ENCODE measurements at regions not wholly inside any gene's neighbourhood (a gene's known extent, or its start where the extent isn't known, plus 50 kb on each side); places are given as distances from the start of the nearest gene placed in this dataset.
"Not testable (repeated sequence)": the region's sequence is repeated elsewhere in the genome, so short reads cannot be mapped to it uniquely, and the experiment has no call there.

DNA sequence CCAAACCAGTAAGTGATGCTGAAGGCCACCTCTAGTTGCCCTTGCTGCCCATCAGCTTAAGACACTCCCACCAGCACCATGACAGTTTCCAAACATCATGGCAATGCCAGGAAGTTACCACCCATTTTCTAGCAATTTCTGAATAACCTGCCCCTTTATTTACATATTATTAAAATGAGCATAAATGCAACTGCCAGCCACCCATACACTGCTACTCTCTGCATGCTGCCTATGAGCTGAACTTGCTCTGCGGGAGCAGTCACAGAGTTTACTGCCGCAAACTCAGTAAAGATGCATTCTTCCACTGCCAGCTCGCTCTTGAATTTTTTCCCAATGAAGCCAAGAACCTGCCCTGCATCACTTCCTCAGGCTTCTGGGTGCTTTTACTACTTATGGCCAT, 212.6 kb downstream of the SH2D4B start:
- DNase-seq (ENCODE audit: low read depth), result no peak

DNA sequence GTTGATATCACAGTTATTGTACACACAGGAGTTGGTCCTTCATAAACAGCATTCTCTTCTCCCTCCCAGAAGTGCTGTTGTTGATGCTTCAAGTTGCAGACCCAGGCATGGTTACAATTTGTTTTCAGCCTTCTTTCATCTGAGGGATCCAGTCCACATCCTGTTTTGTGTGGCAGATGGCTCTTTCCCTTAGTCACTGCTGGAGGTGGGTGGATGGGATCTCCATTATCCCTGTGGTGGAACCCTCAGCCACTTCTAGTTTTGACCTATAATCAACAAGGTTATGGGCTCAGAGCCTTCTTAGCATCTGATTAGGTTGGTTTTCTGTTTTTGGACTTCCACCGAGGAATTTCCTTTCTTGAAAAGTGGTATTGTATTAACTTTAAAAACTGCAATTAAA, 214.2 kb downstream of the SH2D4B start:
- no peak for DNase-seq (ENCODE audit: low read depth)

DNA sequence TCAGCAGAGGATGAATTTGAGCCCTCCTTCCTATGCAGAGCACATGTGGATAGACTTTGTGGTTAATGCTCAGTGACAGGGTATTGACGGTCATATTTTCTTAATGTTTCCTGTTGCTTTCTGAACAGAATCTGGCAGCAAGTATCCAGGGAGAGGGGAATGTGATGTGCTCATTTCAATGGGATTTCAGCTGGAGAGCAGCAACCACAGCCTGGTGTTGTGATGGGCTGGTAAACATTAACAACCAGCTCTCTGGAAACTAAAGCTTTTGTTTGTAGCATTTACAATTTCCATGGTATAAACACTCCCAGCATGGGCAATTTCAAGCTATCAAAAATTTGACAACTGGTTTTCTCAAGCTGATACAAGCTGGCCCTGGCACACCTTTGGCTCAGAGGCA, 215.9 kb downstream of the SH2D4B start:
- DNase-seq (ENCODE audit: low read depth), result no peak

DNA sequence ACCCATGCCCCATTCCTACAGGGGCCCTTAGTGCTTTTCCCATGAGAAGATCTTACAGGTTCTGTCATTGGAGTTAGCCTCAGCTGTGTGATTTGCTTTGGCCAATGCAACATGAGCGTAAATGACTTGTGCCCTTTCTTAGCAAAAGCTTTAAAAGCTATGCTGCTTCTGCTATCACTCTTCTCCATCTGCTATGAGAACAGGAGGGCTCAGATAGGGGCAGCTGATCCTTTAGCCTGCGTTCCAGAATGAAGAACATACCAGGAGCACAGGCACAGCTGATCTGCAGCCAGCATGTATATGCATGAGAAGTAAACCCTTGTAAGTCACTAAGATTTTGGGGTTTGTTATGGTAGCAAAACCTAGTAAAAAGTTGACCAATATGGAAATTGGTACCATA, 218.2 kb downstream of the SH2D4B start:
- DNase-seq (ENCODE audit: low read depth), result no peak

DNA sequence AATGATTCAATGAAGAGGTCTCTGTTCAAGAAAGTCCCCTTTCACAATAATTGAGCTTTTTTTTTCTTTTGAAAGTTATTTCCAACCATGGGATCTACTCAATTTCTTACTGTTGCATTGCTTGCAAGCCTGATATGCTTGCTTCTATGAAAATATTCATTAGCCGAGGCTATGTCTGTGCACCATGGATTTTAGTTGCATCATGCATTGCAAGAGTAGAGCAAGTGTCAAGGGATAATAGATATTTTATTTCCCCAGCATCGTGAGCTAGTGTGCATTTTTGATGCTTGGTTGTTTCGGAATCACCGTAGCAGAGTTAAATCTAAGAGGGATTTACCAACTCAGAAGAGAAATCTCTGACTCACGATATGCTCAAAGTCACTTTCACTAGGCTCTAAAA, 222.0 kb downstream of the SH2D4B start:
- no peak for DNase-seq (ENCODE audit: low read depth)

DNA sequence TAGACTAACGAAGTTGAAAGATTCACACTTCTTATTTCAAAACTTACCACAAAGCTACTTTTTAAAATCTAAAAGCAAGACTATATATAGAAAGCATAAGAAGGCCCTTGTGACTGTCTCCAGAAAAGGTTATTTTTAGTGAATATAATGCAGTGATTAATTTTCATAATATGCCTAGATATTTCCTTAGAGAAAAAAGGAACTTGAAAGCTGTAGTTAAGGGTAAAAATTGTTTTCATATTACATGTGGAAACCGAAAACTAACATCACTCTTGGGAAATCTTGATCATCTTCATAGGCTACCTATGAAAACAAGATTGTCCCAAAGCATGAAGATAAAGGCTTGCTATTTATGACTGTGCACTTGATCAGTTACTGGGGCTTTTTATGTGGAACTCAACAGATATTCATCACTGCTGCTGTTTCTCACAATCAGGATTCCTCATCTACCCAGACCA, 223.2 kb downstream of the SH2D4B start:
- DNase-seq (ENCODE audit: low read depth), result no peak

DNA sequence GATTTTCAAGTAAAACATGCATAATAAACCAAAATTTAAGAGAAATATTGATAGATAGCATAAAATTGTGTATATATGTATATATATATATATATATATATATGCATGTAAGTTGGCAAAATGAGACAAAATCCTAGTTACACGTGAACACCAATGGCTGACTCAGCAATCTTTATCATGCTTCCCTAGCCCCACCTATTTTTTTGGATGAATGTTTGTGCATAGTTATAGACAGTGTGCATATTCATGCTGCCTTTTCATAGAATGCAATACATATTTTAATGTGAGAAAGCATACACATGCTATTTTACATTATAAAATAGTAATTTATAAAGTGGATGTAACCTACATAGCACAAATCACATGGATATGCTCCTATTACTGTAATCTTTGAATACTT, 230.3 kb downstream of the SH2D4B start:
- no peak for DNase-seq (ENCODE audit: low read depth)

DNA sequence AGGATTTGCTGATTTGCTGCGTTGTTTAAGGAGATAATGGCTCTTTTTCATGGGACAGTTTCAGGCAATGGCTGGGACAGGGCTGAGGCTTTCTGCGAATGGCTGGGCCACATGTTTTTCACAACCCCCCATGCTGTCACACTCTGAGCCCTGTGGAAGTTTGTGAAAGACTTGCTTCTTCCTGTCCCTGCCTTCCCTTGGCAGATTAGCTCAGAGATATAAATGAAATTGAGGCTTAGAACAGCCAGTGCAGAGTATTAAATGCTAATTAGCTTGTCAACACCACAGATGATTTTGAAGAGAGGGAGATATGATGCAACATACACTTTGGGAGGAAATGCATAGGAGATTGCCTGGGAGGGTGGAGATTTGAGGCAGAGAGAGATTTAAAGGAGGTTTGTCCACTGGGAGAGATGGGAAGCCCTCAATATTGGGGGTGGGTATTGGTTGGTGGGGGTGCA, 232.0 kb downstream of the SH2D4B start:
- DNase-seq (ENCODE audit: low read depth), result no peak

DNA sequence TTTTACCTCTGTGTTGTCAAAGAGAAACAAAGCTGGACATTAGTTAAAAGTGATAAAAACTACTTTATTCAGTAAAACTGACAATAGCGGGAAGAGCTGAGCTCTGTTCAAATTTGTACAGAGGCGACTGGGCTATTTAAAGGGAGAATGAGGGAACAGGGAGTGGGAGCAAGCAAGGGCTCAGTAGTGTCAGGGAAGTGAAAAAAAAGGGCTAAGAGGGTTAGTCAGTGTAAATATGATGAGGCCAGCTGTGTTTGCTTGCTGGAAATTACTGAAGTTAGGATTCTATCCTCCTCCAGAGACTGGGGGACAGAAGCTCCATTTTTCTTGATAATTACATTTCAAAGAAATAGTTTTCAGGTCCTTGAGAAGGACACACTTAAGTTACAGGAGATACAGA, 232.5 kb downstream of the SH2D4B start:
- DNase-seq (ENCODE audit: low read depth), result no peak

DNA sequence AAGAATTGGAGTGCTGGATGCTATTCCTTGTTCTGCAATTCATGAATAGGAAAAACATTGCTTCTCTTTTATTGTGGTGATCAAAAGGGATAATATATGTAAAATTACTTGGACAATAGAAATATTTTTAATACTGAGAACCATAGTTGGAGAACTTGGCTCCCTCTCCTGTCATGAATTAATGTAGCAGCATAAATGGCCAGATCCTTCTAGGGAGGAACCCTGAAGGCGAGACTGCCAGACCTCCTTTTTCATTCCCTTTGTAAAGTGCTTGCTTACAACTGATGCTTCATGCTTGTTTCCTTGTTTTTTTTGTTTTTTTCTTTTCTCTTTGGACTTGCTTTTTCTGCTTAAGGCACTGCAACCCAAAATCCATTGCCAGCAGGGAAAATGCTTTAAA, 233.6 kb downstream of the SH2D4B start:
- no peak for DNase-seq (ENCODE audit: low read depth)

DNA sequence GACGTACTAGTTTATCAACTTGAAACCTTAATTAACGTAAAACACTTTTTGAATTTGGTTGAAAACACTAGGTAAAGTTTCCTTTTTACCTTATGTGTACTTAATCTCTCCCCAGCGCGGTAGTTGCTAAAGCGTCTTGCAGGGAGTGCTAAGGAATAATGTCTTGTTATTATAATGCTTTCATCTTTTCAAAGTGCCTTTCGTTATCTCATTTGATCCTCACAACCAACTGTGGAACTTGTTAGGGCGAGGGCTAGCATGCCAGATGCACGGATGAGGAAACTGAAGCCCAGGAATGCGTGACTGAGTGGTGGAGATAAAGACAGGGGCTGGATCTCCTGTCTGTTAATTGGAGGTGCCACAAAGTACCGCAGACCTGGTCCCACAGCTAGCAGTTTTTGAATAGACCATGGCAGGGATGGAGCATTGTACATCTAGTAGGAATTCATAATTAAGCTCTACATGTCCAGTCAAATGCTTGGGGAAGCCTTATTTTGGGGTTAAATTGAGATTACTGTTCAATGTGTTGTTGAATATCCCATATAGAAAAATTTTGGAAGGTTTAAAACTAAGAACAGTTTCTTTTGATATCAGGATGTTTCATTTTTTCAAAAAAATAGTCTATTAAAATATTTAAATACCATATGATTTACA, 234.3 kb downstream of the SH2D4B start:
- no peak for DNase-seq (ENCODE audit: low read depth)

DNA sequence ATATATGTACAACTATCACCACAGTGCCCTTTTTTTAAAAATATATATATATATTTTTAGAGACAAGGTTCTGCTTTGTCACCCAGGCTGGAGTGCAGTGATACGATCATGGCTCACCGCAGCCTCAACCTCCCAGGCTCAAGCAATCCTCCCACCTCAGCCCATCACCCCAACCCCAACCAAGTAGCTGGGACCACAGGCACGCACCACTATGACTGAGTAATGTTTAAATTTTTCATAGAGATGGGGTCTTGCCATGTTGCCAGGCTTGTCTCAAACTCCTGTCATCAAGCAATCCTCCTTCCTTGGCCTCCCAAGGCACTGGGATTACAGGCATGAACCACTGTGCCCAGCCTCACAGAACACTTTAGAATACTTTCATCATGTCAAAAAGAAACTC, 234.9 kb downstream of the SH2D4B start:
- DNase-seq (ENCODE audit: low read depth), result no peak

DNA sequence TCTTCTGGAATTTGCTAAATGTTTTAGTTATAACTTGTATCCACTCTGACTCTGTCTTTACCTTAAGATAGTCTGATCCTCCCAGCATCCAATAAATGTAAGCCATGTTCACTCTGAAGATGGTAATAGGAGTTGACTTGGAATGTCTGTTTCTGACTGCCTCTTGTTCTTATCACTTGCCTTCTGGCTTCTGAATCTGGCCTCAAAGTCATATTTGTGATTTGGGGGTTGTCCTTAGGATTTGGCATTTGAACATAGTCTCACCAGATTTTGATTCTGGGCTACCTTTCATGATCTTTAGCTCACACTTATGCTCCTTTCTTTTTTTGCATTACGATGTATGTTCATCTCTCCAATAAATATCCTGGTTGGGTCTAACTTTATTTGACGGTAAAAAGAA, 247.0 kb downstream of the SH2D4B start:
- DNase-seq (ENCODE audit: low read depth), result no peak

DNA sequence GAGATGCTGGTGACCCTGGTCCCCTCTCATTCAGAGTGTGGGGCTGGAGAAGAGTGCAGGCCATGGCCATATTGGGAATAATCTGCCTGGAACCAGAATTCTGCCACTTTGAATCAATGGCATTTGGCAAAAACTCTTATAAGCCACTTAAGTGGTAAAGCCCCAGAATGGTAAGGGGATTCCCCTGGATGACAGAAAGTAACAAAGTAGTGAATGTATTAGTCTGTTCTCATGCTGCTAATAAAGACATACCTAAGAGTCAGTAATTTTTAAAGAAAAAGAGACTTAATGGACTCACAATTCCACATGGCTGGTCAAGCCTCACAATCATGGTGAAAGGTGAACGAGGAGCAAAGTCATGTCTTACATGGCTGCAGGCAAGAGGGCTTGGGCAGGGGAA, 248.6 kb downstream of the SH2D4B start:
- no peak for DNase-seq (ENCODE audit: low read depth)

DNA sequence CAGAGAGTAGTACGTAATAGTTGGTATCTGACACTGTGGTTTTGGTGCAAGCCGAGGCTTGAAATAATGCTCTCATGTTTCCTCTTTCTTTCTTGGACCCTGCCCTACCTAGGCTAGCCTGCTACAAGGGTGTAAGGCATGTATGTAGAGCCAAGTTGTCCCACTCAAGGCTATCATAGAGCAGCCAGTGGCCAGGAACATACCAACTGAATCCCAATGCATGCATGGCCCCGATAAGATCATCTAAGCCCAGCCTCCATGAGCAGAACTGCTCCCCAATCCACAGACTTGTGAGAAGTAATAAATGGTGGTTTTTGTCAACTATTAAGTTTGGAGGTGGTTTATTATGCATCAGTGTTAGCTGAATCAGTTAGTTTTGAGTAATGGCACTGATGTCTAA, 250.2 kb downstream of the SH2D4B start:
- no peak for DNase-seq (ENCODE audit: low read depth)

DNA sequence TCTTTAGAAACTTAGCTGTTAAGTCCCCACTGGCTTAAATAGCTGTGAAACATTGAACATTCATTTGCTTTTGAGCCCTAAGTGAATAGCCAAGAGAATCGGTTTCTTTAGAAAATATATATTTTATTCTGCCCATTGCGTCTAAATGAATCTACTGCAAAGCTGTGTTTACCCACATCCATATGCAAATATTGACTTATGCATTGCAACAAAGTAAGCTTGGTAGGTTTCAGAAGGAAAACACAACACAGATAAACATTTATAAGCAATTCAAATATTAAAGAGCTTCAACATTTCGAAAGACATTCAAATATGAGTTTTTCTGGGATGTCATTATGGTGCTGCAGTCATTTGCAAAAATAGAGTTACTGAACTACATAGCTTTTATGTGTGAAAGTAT, 257.3 kb downstream of the SH2D4B start:
- no peak for DNase-seq (ENCODE audit: low read depth)

DNA sequence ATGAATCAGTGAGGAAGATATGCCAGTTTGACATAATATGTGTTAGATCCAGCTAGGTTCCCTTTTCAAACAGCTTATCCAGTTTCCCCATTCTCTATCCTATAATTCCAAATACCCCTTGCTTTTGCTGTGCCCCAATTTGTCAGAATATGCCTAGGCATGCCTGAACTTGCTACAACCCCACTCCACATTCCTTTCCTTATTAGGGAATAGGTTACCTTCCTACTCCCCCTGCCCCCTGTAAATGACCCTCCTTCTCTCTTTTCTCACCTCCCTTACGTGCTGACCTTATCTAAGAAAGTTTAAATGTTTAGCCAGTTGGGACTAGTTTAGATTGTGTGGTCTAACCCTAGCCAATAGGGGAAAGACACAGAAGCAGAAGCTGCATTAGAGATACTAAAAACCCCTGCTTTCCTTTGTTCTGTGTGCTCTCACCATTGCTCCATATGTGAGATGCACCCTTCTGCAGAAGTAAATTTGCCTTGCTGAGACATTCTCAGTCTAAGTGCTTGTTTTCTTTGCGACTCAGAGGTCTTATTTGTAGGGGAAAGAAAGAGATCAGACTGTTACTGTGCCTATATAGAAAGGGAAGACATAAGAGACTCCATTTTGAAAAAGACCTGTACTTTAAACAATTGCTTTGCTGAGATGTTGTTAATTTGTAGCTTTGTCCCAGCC, 267.8 kb downstream of the SH2D4B start:
- no peak for DNase-seq (ENCODE audit: low read depth)

DNA sequence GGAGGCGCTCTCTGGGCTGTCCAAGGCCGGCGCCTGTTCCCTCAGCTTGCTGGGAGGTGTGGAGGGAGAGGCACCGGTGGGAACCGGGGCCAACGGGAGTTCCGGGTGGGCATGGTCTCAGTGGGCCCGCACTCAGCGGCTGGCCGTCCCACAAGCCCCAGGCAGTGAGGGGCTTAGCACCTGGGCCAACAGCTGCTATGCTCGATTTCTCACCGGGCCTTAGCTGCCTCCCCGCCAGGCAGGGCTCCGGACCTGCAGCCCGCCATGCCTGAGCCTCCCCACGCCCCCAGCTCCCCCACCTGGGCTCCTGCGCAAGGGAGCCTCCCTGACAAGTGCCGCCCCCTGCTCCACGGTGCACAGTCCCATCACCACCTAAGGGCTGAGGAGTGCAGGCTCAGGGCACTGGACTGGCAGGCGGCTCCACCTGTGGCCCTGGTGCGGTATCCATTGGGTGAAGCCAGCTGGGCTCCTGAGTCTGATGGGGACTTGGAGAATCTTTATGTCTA, 276.5 kb downstream of the SH2D4B start:
- DNase-seq (ENCODE audit: low read depth), result no peak

DNA sequence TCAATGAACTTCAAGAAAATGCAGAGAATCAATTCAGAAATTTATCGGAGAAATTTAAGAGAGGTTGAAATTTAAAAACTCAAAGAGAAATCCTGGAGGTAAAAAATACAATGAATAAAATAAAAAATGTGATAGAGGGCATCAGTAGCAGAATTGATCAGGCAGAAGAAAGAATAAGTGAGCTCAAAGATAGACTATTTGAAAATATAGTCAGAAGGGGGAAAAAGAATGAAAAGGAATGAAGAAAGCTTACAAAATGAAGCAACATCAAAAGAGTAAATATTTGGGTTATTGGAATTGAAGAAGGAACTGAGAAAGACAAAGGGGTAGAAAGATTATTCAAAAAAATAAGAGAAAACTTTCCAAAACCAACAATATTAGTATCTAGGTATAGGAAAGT, 291.4 kb downstream of the SH2D4B start:
- DNase-seq (ENCODE audit: low read depth), result no peak

DNA sequence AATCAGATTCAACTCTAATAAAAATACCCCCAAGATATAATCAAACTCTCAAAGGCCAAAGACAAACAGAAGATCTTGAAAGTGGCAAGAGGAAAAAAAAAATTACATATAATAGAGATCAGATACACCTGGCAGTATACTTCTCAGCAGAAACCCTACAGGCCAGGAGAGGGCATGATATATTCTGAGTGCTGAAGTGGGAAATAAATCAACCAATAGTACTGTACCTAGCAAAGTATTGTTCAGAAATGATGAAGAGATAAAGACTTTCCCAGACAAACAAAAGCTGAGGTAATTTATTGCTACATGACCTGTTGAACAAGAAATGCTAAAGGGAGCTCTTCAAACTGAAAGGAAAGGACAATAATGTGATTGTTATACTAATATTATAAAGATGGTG, 291.9 kb downstream of the SH2D4B start:
- no peak for DNase-seq (ENCODE audit: low read depth)

DNA sequence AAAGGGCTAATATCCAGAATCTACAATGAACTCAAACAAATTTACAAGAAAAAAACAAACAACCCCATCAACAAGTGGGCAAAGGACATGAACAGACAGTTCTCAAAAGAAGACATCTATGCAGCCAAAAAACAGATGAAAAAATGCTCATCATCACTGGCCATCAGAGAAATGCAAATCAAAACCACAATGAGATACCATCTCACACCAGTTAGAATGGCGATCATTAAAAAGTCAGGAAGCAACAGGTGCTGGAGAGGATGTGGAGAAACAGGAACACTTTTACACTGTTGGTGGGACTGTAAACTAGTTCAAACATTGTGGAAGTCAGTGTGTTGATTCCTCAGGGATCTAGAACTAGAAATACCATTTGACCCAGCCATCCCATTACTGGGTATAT, 295.0 kb downstream of the SH2D4B start:
- DNase-seq (ENCODE audit: low read depth), result not testable (repeated sequence)

DNA sequence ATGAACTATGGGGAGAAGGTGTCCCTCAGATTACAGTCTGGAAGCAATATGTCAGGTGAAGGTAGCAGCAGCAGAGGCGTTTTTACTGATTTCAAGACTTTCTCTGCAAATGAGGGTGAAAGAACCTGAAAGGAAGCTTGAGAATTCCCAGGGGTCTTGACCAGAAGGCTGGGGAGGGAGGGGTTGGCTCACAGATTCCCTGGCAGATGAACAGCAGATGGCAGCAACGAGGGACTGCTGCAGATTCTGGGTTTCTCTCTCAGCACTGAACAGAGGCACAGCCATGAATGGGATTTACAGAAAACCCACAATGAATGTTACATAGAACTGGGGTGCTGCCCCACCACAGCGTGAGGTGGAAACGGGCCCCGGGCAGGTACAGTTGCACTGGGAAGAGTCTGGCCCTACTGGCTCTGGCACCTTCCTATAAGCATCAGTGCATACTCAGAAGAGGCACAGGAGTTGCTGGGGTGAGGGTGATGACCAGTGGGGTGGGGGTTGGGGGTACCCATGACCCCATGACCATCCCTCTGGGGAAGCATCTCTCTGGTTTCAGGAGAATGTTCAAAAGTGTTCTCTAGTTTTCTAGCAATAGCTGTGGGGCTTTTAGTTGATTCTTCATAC, 317.8 kb downstream of the SH2D4B start:
- no peak for DNase-seq (ENCODE audit: low read depth)

DNA sequence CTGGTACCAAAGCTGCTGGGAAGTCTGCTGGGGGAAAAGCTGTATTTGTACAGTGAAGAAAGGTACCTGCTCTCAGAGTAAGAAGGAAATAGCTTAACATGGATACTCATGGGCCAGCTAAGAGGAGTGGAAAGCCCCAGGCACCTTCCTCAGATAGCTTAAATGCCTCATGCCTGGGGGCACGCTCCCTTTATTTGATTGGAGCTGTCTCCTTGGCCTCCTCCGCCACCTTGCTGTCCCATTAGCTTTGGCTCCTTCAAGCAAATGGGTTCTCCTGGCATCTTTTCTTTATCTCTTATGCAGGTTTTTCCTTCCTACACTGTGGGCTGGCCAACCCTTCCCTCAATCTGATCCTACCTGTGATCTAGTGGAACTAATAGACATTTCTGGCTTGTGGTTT, 318.5 kb downstream of the SH2D4B start:
- DNase-seq (ENCODE audit: low read depth), result no peak
